ENCODE measurements at regions not wholly inside any gene's neighbourhood (a gene's known extent, or its start where the extent isn't known, plus 50 kb on each side); places are given as distances from the start of the nearest gene placed in this dataset.

DNA sequence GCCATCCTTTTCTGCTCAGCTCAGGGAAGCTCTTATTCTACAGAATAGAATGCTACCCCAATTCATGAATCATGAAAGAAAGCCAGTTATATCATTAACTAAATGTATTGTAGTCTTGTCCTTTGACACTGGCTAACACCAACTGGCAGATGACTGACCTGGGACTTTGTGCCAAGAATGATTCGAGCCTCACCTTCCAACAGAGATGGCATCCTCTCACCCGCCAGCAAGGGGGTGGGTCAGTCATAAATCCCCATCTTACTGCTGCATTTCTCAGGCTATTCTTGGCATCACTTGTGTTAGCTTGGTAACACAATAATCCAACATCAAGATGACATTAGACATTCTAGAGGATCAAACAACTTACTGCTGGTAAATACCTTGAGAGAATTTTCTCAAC, 1239.8 kb upstream of the MIR17HG start:
- Mint-ChIP-seq H3K27me3 (ENCODE audit: unreplicated experiment) (peaks cover under 1% of the 10 kb centered on the region), H3K27ac (ENCODE audit: unreplicated experiment) (no peak overlapping the region), H3K4me1 (ENCODE audit: low read depth, unreplicated experiment) (no peaks in the 10 kb centered on the region), H3K9me3 (ENCODE audit: unreplicated experiment) (peaks cover 5% of the 10 kb centered on the region), H3K36me3 (ENCODE audit: unreplicated experiment) (peaks cover 7% of the 10 kb centered on the region), H3K4me3 (ENCODE audit: unreplicated experiment) (no peak overlapping the region)
- DNase-seq: no peak
- TF ChIP-seq, protein P1, sequence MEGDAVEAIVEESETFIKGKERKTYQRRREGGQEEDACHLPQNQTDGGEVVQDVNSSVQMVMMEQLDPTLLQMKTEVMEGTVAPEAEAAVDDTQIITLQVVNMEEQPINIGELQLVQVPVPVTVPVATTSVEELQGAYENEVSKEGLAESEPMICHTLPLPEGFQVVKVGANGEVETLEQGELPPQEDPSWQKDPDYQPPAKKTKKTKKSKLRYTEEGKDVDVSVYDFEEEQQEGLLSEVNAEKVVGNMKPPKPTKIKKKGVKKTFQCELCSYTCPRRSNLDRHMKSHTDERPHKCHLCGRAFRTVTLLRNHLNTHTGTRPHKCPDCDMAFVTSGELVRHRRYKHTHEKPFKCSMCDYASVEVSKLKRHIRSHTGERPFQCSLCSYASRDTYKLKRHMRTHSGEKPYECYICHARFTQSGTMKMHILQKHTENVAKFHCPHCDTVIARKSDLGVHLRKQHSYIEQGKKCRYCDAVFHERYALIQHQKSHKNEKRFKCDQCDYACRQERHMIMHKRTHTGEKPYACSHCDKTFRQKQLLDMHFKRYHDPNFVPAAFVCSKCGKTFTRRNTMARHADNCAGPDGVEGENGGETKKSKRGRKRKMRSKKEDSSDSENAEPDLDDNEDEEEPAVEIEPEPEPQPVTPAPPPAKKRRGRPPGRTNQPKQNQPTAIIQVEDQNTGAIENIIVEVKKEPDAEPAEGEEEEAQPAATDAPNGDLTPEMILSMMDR (IDR thresholded peaks at IDR 0.05; ENCODE audit: partially characterized antibody, unreplicated experiment): no peak

DNA sequence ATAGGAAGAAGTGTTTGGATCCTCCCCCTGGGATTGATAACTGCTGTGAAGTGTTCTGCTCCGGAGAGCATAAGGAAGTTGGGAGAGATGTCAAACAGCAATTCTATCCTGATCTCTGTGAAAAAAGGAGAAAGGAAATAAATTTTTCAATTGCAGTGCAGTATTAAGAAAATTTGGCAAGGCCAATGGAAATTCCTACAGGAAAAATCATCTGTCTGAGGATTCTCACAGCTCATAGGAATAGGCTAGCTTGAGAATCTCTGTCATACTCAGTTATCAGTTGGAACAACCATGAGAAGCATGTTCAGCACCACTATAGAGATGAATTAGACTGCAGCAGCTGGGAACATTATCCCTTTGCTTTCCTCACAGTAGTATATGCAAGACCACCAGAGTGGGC, 1238.9 kb upstream of the MIR17HG start:
- H3K4me1 Mint-ChIP-seq (ENCODE audit: low read depth, unreplicated experiment): no peaks in the 10 kb centered on the region
- no peak overlapping the region for H3K4me3 Mint-ChIP-seq (ENCODE audit: unreplicated experiment)
- H3K27ac Mint-ChIP-seq (ENCODE audit: unreplicated experiment): no peak overlapping the region
- TF ChIP-seq, protein P1 (IDR thresholded peaks at IDR 0.05; ENCODE audit: partially characterized antibody, unreplicated experiment): no peak
- H3K27me3 Mint-ChIP-seq (ENCODE audit: unreplicated experiment): no peaks in the 10 kb centered on the region
- DNase-seq: no peak
- H3K9me3 Mint-ChIP-seq (ENCODE audit: unreplicated experiment): peaks cover 2% of the 10 kb centered on the region
- peaks cover 7% of the 10 kb centered on the region for H3K36me3 Mint-ChIP-seq (ENCODE audit: unreplicated experiment)

DNA sequence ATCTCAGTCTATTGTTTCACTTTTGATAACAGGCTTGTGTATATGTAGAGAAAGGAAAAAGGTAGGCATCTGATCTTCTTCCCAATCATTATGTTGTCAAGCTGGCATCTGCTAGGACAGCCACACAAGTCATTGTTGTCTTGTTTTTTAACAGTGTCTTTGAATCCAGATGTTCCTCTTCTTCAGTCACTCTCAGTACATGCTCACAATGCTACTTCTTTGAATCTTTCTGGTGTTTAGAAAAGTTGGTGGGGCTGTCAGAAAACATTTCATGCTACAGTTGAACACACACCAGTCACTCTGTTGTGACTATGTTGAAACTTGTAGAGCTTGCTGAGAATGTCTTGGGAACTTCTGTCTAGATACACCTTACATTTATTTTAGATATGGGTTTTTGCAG, 1231.4 kb upstream of the MIR17HG start:
- Mint-ChIP-seq H3K27ac (ENCODE audit: unreplicated experiment) (no peak overlapping the region), H3K36me3 (ENCODE audit: unreplicated experiment) (no peaks in the 10 kb centered on the region), H3K4me3 (ENCODE audit: unreplicated experiment) (no peak overlapping the region), H3K27me3 (ENCODE audit: unreplicated experiment) (no peaks in the 10 kb centered on the region), H3K9me3 (ENCODE audit: unreplicated experiment) (no peaks in the 10 kb centered on the region), H3K4me1 (ENCODE audit: low read depth, unreplicated experiment) (no peaks in the 10 kb centered on the region)
- TF ChIP-seq, protein P1 (IDR thresholded peaks at IDR 0.05; ENCODE audit: partially characterized antibody, unreplicated experiment): no peak
- no peak for DNase-seq

DNA sequence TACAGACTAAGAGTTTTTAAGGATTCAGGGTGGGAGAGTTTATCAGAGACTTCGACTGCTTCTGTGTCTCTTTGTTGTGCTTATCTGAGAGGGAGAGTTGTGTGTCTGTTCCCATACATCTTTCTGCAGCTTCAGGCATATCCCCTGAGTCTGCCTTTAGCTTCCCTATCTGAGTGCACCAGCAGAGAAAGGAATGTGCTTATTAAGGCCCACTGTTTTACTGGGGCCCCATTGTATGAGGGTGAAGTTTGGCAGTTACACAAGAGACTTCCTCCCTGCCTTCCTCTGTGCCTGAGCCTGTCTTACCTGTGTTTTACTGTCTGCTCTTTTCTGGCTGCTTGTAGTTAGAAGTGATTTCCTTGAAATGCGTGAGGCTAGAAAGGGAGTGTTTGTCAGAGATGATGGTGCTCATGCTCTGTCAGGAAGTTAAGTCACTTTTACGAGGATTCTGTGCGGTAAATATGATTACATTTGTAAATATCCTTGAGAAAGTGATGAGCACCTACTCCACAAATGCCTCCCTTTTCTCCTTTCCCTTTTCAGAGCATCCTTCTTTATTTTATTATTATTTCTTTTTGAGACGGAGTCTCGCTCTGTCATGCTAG, 1228.9 kb upstream of the MIR17HG start:
- no peaks in the 10 kb centered on the region for H3K36me3 Mint-ChIP-seq (ENCODE audit: unreplicated experiment)
- H3K27ac Mint-ChIP-seq (ENCODE audit: unreplicated experiment): no peak overlapping the region
- H3K27me3 Mint-ChIP-seq (ENCODE audit: unreplicated experiment): no peaks in the 10 kb centered on the region
- no peaks in the 10 kb centered on the region for H3K4me1 Mint-ChIP-seq (ENCODE audit: low read depth, unreplicated experiment)
- DNase-seq: no peak
- no peaks in the 10 kb centered on the region for H3K9me3 Mint-ChIP-seq (ENCODE audit: unreplicated experiment)
- TF ChIP-seq, protein P1 (IDR thresholded peaks at IDR 0.05; ENCODE audit: partially characterized antibody, unreplicated experiment): no peak
- no peak overlapping the region for H3K4me3 Mint-ChIP-seq (ENCODE audit: unreplicated experiment)

DNA sequence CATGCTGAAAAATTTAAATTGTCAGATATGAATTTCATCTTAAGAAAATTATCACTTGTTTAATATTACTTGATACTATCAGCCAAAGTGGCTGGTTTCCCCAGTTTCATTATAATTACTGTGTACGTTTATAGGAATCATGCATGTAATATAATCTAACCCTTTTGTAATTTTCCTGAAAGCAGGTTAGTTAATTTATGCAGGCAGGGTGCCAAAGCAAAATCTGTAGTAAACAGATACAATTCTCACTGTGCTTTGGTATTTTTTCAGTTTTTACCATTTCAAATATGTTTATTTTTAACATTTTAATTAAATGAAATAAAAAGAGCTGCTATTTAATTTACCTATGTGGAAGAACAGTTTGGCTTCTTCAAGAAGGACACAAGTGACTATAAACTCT, 1227.5 kb upstream of the MIR17HG start:
- no peak for DNase-seq
- no peaks in the 10 kb centered on the region for H3K36me3 Mint-ChIP-seq (ENCODE audit: unreplicated experiment)
- no peak overlapping the region for H3K27ac Mint-ChIP-seq (ENCODE audit: unreplicated experiment)
- no peaks in the 10 kb centered on the region for H3K27me3 Mint-ChIP-seq (ENCODE audit: unreplicated experiment)
- no peaks in the 10 kb centered on the region for H3K9me3 Mint-ChIP-seq (ENCODE audit: unreplicated experiment)
- H3K4me1 Mint-ChIP-seq (ENCODE audit: low read depth, unreplicated experiment): no peaks in the 10 kb centered on the region
- no peak overlapping the region for H3K4me3 Mint-ChIP-seq (ENCODE audit: unreplicated experiment)
- TF ChIP-seq, protein P1 (IDR thresholded peaks at IDR 0.05; ENCODE audit: partially characterized antibody, unreplicated experiment): no peak
